K562 (cell line): ENCODE measurements at regions not wholly inside any gene's neighbourhood (a gene's known extent, or its start where the extent isn't known, plus 50 kb on each side); places are given as distances from the start of the nearest gene placed in this dataset.

Experiments
- ATAC-seq: fragments of 200-7000 bp; cut with Tn5 transposase; 3 replicates; pipeline ENCODE4 v1.9.1; 2020; ENCODE audit warnings: moderate library complexity
- BruUV-seq: library from RNA; stranded (reverse); fragments of 400-500 nt; replicated peaks from 2 replicates; lab custom pipeline; 2021; lab: Mats Ljungman, UMichigan
- CTCF ChIA-PET: fragments of 300-600 bp; formaldehyde crosslinking; extraction: SDS; loops from one replicate; lab custom pipeline; 2021; ENCODE audit warnings: low intra/inter-chr PET ratio; lab: Yijun Ruan, JAX
- POLR2A ChIA-PET: fragments of 300-600, 350-650 bp; sonication (Branson Sonifier 250); formaldehyde crosslinking; extraction: SDS; loops from one replicate; lab custom pipeline; 2021; ENCODE audit warnings: antibody characterized with exemption, inconsistent platforms; lab: Yijun Ruan, JAX
- DNase-seq, 4 experiments: peaks; one replicate each; pipeline versions ENCODE4 v3.0.0 to v3.0.0-alpha.2; 2011 to 2018; ENCODE audit warnings: low spot score in 3 of 4, mixed read lengths in 3 of 4; ENCODE audit errors: extremely low read depth in 1 of 4
- FAIRE-seq: peaks from 2 replicates; lab custom pipeline; 2011; peaks lifted over from hg19 to GRCh38; lab: Jason Lieb, UNC
- H2AFZ ChIP-seq: 2 replicates; pipeline ENCODE4 v1.6.0; 2011; ENCODE audit warnings: low read depth, low read length, control low read depth, inconsistent platforms
- H3K27ac ChIP-seq: fragments of 200-600 bp; 3 replicates; pipeline ENCODE4 v1.8.0; 2011; ENCODE audit warnings: low read depth, mild to moderate bottlenecking, control low read depth, inconsistent platforms, low read length, moderate library complexity, mixed read lengths; ENCODE audit errors: extremely low read depth
- H3K27me3 ChIP-seq, 2 experiments: fragments of 300-600 bp in 1 of 2; 2 replicates in 1 of 2; 3 replicates in 1 of 2; pipeline versions ENCODE4 v1.6.0 to v1.8.0; 2011; ENCODE audit warnings: inconsistent platforms in 2 of 2, low read length in 2 of 2, mild to moderate bottlenecking in 1 of 2, mixed read lengths in 1 of 2, moderate library complexity in 1 of 2; ENCODE audit not compliant: control insufficient read depth in 2 of 2, insufficient read depth in 2 of 2
- H3K36me3 ChIP-seq: fragments of 300-600 bp; 3 replicates; pipeline ENCODE4 v1.8.0; 2011; ENCODE audit warnings: mild to moderate bottlenecking, low read length, inconsistent platforms; ENCODE audit not compliant: control insufficient read depth, insufficient read depth
- H3K4me1 ChIP-seq, 2 experiments: fragments of 200-600 bp in 1 of 2; replicated peaks in 1 of 2; 2 replicates in 1 of 2; 3 replicates in 1 of 2; pipeline versions ENCODE4 v1.5.1 to v1.8.0; 2011; ENCODE audit warnings: inconsistent platforms in 2 of 2, low read length in 2 of 2, mild to moderate bottlenecking in 1 of 2, mixed read lengths in 1 of 2, moderate library complexity in 1 of 2; ENCODE audit not compliant: control insufficient read depth in 2 of 2, insufficient read depth in 2 of 2
- H3K4me2 ChIP-seq: 2 replicates; pipeline ENCODE4 v1.6.1; 2011; ENCODE audit warnings: low read length, control low read depth, inconsistent platforms, mixed read lengths; ENCODE audit not compliant: insufficient read depth
- H3K4me3 ChIP-seq: fragments of 200-600 bp; sonication (generic), shearing (Covaris generic); 2 replicates; pipeline ENCODE4 v1.5.1; 2016; ENCODE audit warnings: control low read depth, inconsistent platforms
- H3K79me2 ChIP-seq: fragments of 200-600 bp; 3 replicates; pipeline ENCODE4 v1.8.0; 2011; ENCODE audit warnings: low read length, inconsistent platforms; ENCODE audit not compliant: control insufficient read depth, insufficient read depth
- H3K9ac ChIP-seq, 2 experiments: 2 replicates each; pipeline versions ENCODE4 v1.6.0 to v1.6.1; 2011; ENCODE audit warnings: low read depth in 2 of 2, low read length in 2 of 2, control low read depth in 1 of 2, inconsistent platforms in 1 of 2, mild to moderate bottlenecking in 1 of 2, mixed read lengths in 1 of 2; ENCODE audit not compliant: insufficient read depth in 1 of 2
- H3K9me1 ChIP-seq: one replicate; pipeline ENCODE4 v1.6.0; 2011; ENCODE audit warnings: inconsistent platforms, mild to moderate bottlenecking, low read length, moderate library complexity; ENCODE audit not compliant: control insufficient read depth, insufficient read depth
- H3K9me3 ChIP-seq: replicated peaks from 2 replicates; pipeline ENCODE4 v1.5.1; 2011; ENCODE audit warnings: low read depth, low read length, inconsistent platforms; ENCODE audit not compliant: control insufficient read depth, insufficient read depth
- H4K20me1 ChIP-seq: replicated peaks from 2 replicates; pipeline ENCODE4 v1.6.1; 2011; ENCODE audit warnings: low read length, inconsistent platforms, mixed read lengths; ENCODE audit not compliant: control insufficient read depth, insufficient read depth
- BRF1 ChIP-seq: IDR thresholded peaks from 3 replicates; pipeline ENCODE4 v1.6.1; 2011; ENCODE audit warnings: borderline replicate concordance, mild to moderate bottlenecking; ENCODE audit not compliant: insufficient read length; ENCODE audit errors: extremely low read depth
- E2F3 ChIP-seq: fragments of 250-450 bp; sonication (Bioruptor Pico); IDR thresholded peaks from 2 replicates; pipeline ENCODE4 v1.4.0; 2020; ENCODE audit warnings: mild to moderate bottlenecking
- KLF10 ChIP-seq: fragments of 250-450 bp; sonication (Bioruptor Pico); IDR thresholded peaks from 2 replicates; pipeline ENCODE4 v1.6.1; 2021; ENCODE audit warnings: matching md5 sums
- MAFK ChIP-seq: IDR thresholded peaks from 2 replicates; pipeline ENCODE4 v1.6.1; 2011; ENCODE audit warnings: low read length, improper control_type of control experiment
- POLR2G ChIP-seq: fragments of 200-400 bp; formaldehyde crosslinking; IDR thresholded peaks from 2 replicates; pipeline ENCODE4 v1.6.1; 2017; ENCODE audit warnings: low read depth, mild to moderate bottlenecking, antibody characterized with exemption, low read length, moderate library complexity
- POU5F1 ChIP-seq: fragments of 150-350 bp; IDR thresholded peaks from 2 replicates; pipeline ENCODE4 v1.6.1; 2014; ENCODE audit warnings: borderline replicate concordance, low read length, low read depth, mild to moderate bottlenecking; ENCODE audit not compliant: partially characterized antibody
- TSHZ1 ChIP-seq: fragments of 250-450 bp; sonication (Bioruptor Pico); IDR thresholded peaks from 2 replicates; pipeline ENCODE4 v1.4.0; 2020; ENCODE audit warnings: mild to moderate bottlenecking, moderate library complexity
- ZNF121 ChIP-seq: sonication (generic); formaldehyde crosslinking; conservative IDR thresholded peaks from 2 replicates; pipeline ENCODE4 v1.8.0; 2022; ENCODE audit warnings: missing genetic modification reagents
- ZNF175 ChIP-seq: fragments of 200-800 bp; sonication (Bioruptor generic); IDR thresholded peaks from 2 replicates; pipeline ENCODE4 v1.6.1; 2016; ENCODE audit warnings: low read depth, mild to moderate bottlenecking, missing genetic modification characterization, missing compliant biosample characterization
- ZNF583 ChIP-seq: fragments of 250-450 bp; sonication (Bioruptor Pico); IDR thresholded peaks from 2 replicates; pipeline ENCODE4 v1.4.0; 2020
- ZNF764 ChIP-seq: fragments of 250-450 bp; sonication (Bioruptor Pico); IDR thresholded peaks from 2 replicates; pipeline ENCODE4 v1.4.0; 2020; ENCODE audit warnings: low read depth, mild to moderate bottlenecking, moderate library complexity
- ZNF79 ChIP-seq: fragments of 250-450 bp; sonication (Bioruptor Pico); IDR thresholded peaks from 2 replicates; pipeline ENCODE4 v1.4.0; 2020; ENCODE audit warnings: low read depth, mild to moderate bottlenecking, moderate library complexity
- WGBS: fragments of 100-300 bp; shearing (Covaris generic); methylation state at CpG from one replicate; pipeline ENCODE4 v1.1.6; 2016; ENCODE audit warnings: low coverage, mixed read lengths; ENCODE audit not compliant: insufficient coverage; ENCODE audit errors: missing lambda C conversion rate; 5-methylcytosine and 5-hydroxymethylcytosine counted together
- in situ Hi-C: fragments of 300-500 bp; cut with MboI; formaldehyde crosslinking; loops from 4 replicates; pipeline ENCODE4 v1.15.0; 2018; ENCODE audit warnings: inconsistent platforms, mixed read lengths
- intact Hi-C: fragments of 100-400 bp; cut with micrococcal nuclease; formaldehyde crosslinking; loops from 2 replicates; pipeline ENCODE4 v1.14.2; 2022

- DNase-seq (no peak), FAIRE-seq (no peak), ATAC-seq (no peak)
- no peaks in the 10 kb centered on the region for H3K36me3 ChIP-seq
- H4K20me1 ChIP-seq = no peaks in the 10 kb centered on the region
- no peak overlapping the region for H3K9ac ChIP-seq
- H3K4me1 ChIP-seq = no peaks in the 10 kb centered on the region
- no peak overlapping the region for H3K4me2 ChIP-seq
- POLR2A ChIA-PET = interaction anchor here (0.6 kb wide), 1 partner anchor 99 kb away, joined by 3 read pairs; no protein-coding TSS in a partner anchor
- no peak overlapping the region for H3K4me3 ChIP-seq
- H3K79me2 ChIP-seq = no peaks in the 10 kb centered on the region
- H3K27ac ChIP-seq = no peak overlapping the region
- intact Hi-C loops = no loop called here
- no TSS peak for BruUV-seq
- no peak overlapping the region for H2AFZ ChIP-seq
- in situ Hi-C loops = no loop called here
- H3K9me3 ChIP-seq = no peaks in the 10 kb centered on the region
- WGBS = 6% methylated on average over 2 of the region's 2 CpGs
- TF ChIP-seq ZNF121 = no peak
- TF ChIP-seq POLR2G = no peak
- no peak for TF ChIP-seq E2F3 (CRISPR knock-in tag)
- no peak for TF ChIP-seq ZNF764 (CRISPR knock-in tag)
- no peak for TF ChIP-seq MAFK
- CTCF ChIA-PET = no interaction called here
- no peaks in the 10 kb centered on the region for H3K27me3 ChIP-seq
- no peaks in the 10 kb centered on the region for H3K9me1 ChIP-seq
These were observed 1077.6 kb downstream of the DIAPH3 start for GRCh38 chr13:59086147-59086546.

GRCh38 chr13:59088716-59089115 is 1075.0 kb downstream of the DIAPH3 start:
- no peaks in the 10 kb centered on the region for H3K36me3 ChIP-seq
- 0% methylated on average over 2 of the region's 2 CpGs for WGBS
- ATAC-seq = no peak
- POLR2A ChIA-PET = no interaction called here
- H3K4me1 ChIP-seq = no peaks in the 10 kb centered on the region
- H3K9ac ChIP-seq = no peak overlapping the region
- H3K27ac ChIP-seq = no peak overlapping the region
- no TSS peak for BruUV-seq
- in situ Hi-C loops = no loop called here
- no peak overlapping the region for H3K4me2 ChIP-seq
- no peak for FAIRE-seq
- no peak overlapping the region for H3K4me3 ChIP-seq
- no peak overlapping the region for H2AFZ ChIP-seq
- H3K27me3 ChIP-seq = no peaks in the 10 kb centered on the region
- no peaks in the 10 kb centered on the region for H3K79me2 ChIP-seq
- H4K20me1 ChIP-seq = no peaks in the 10 kb centered on the region
- no peak for DNase-seq
- intact Hi-C loops = no loop called here
- CTCF ChIA-PET = no interaction called here
- H3K9me1 ChIP-seq = no peaks in the 10 kb centered on the region
- H3K9me3 ChIP-seq = no peaks in the 10 kb centered on the region
- TF ChIP-seq ZNF79 (CRISPR knock-in tag) (no peak), BRF1 (no peak), ZNF175 (CRISPR knock-in tag) (no peak), TSHZ1 (CRISPR knock-in tag) (no peak), KLF10 (CRISPR knock-in tag) (no peak), ZNF583 (CRISPR knock-in tag) (no peak), POU5F1 (no peak)
